Peyer's patch (tissue), 4 donors: ENCODE measurements at regions not wholly inside any gene's neighbourhood (a gene's known extent, or its start where the extent isn't known, plus 50 kb on each side); places are given as distances from the start of the nearest gene placed in this dataset.

ENCODE experiments used
- POLR2A ChIP-seq, 2 donors: fragments of 450-650 bp; IDR thresholded peaks; one replicate each; pipeline ENCODE4 v1.5.1; 2017; ENCODE audit warnings: antibody characterized with exemption in 2 of 2, mild to moderate bottlenecking in 2 of 2, moderate library complexity in 2 of 2
- TF ChIP-seq, protein P1 (sequence below), 6 experiments: fragments of 450-650 bp in 4 of 6; fragments of 200-600 bp in 2 of 6; sonication (generic) in 1 of 6; IDR thresholded peaks; one replicate each; pipeline ENCODE4 v1.5.1; 2017 to 2019; ENCODE audit warnings: antibody characterized with exemption in 6 of 6, mild to moderate bottlenecking in 3 of 6, moderate library complexity in 1 of 6

DNA sequence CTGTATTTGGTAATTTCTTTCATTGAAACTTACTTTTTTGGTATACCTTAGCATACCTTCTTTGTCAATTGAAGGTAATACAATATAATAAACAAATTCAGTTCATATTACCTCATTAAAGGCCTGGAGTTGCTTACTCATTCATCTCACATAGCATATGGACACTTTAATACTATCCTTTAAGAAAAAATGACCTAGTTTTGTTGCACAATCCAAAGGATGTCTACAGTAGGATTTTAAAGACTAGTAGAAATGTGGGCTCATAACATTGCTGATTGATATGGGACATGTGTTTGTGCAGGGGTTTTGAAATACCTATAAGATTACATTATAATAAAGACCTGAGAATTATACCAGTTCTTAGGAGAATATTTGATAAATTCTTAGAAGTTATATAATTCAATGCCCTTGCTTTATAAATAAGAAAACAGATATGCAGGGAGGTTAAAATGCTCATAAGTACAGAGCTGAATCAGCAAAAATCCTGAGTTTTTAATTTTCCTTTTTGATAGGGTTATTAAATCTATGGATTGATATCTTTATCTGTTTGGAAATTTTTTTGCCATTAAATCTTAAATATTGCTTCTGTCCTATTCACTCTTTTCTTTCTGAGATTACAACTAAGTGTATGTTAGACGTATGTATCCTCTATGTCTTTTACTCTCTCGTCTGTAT lies 352.1 kb downstream of the ATP23 start:
- TF ChIP-seq, protein P1, sequence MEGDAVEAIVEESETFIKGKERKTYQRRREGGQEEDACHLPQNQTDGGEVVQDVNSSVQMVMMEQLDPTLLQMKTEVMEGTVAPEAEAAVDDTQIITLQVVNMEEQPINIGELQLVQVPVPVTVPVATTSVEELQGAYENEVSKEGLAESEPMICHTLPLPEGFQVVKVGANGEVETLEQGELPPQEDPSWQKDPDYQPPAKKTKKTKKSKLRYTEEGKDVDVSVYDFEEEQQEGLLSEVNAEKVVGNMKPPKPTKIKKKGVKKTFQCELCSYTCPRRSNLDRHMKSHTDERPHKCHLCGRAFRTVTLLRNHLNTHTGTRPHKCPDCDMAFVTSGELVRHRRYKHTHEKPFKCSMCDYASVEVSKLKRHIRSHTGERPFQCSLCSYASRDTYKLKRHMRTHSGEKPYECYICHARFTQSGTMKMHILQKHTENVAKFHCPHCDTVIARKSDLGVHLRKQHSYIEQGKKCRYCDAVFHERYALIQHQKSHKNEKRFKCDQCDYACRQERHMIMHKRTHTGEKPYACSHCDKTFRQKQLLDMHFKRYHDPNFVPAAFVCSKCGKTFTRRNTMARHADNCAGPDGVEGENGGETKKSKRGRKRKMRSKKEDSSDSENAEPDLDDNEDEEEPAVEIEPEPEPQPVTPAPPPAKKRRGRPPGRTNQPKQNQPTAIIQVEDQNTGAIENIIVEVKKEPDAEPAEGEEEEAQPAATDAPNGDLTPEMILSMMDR (IDR thresholded peaks at IDR 0.05): no peak
- TF ChIP-seq POLR2A (IDR thresholded peaks at IDR 0.05): no peak
